Smooth muscle cell (in vitro differentiated cells): ENCODE measurements at regions not wholly inside any gene's neighbourhood (a gene's known extent, or its start where the extent isn't known, plus 50 kb on each side); places are given as distances from the start of the nearest gene placed in this dataset.

Experiments used
- DNase-seq: peaks from one replicate; lab custom pipeline; 2025; ENCODE audit not compliant: unreplicated experiment; lab: John Stamatoyannopoulos, UW
- H2AFZ ChIP-seq: fragments of 200-600 bp; sonication (generic); 2 replicates; pipeline ENCODE4 v1.6.0; 2016; ENCODE audit warnings: antibody characterized with exemption, low read depth, mild to moderate bottlenecking
- H3F3A ChIP-seq: fragments of 200-600 bp; sonication (generic); 2 replicates; pipeline ENCODE4 v1.6.0; 2017; ENCODE audit warnings: antibody characterized with exemption, low read depth
- H3K27ac ChIP-seq: fragments of 200-600 bp; sonication (generic); 2 replicates; pipeline ENCODE4 v1.5.1; 2016; ENCODE audit warnings: low read depth, mild to moderate bottlenecking
- H3K27me3 ChIP-seq: fragments of 200-600 bp; sonication (generic); 2 replicates; pipeline ENCODE4 v1.6.1; 2016; ENCODE audit warnings: low read depth, mild to moderate bottlenecking
- H3K36me3 ChIP-seq: fragments of 200-600 bp; sonication (generic); 2 replicates; pipeline ENCODE4 v1.5.1; 2016; ENCODE audit warnings: low read depth
- H3K4me1 ChIP-seq: fragments of 200-600 bp; sonication (generic); 2 replicates; pipeline ENCODE4 v1.5.1; 2016; ENCODE audit warnings: low read depth
- H3K4me2 ChIP-seq: fragments of 200-600 bp; sonication (generic); 2 replicates; pipeline ENCODE4 v1.6.0; 2016; ENCODE audit warnings: mild to moderate bottlenecking
- H3K4me3 ChIP-seq: fragments of 200-600 bp; sonication (generic); 2 replicates; pipeline ENCODE4 v1.5.1; 2016; ENCODE audit warnings: mild to moderate bottlenecking
- H3K79me2 ChIP-seq: fragments of 200-600 bp; sonication (generic); 2 replicates; pipeline ENCODE4 v1.6.0; 2016; ENCODE audit warnings: low read depth, mild to moderate bottlenecking
- H3K9ac ChIP-seq: fragments of 200-600 bp; sonication (generic); 2 replicates; pipeline ENCODE4 v1.6.0; 2016; ENCODE audit warnings: low read depth
- H3K9me3 ChIP-seq: fragments of 200-600 bp; sonication (generic); replicated peaks from 2 replicates; pipeline ENCODE4 v1.5.1; 2016; ENCODE audit warnings: low read depth
- H4K20me1 ChIP-seq: fragments of 200-600 bp; sonication (generic); 2 replicates; pipeline ENCODE4 v1.6.0; 2016; ENCODE audit warnings: low read depth
- CTCF ChIP-seq: fragments of 200-600 bp; sonication (generic); IDR thresholded peaks from 2 replicates; pipeline ENCODE4 v1.5.1; 2017; ENCODE audit warnings: borderline replicate concordance, mild to moderate bottlenecking, antibody characterized with exemption; ENCODE audit not compliant: insufficient read depth, poor library complexity, severe bottlenecking
- WGBS: methylation state at CpG from one replicate; pipeline ENCODE4 v1.1.7; 2016; ENCODE audit warnings: low lambda C conversion rate; 5-methylcytosine and 5-hydroxymethylcytosine counted together

- H3K36me3 ChIP-seq, result no peaks in the 10 kb centered on the region
These were observed 488.4 kb upstream of the TECRL start for GRCh38 chr4:64897683-64898082.

GRCh38 chr4:64895031-64895430, 485.8 kb upstream of the TECRL start:
- no peaks in the 10 kb centered on the region for H3K36me3 ChIP-seq
- H3K79me2 ChIP-seq, result no peaks in the 10 kb centered on the region
- DNase-seq, result no peak
- H3F3A ChIP-seq, result no peaks in the 10 kb centered on the region
- no peaks in the 10 kb centered on the region for H3K9me3 ChIP-seq
- no peak for TF ChIP-seq CTCF
- peaks cover 3% of the 10 kb centered on the region for H3K4me1 ChIP-seq
- H3K9ac ChIP-seq, result no peak overlapping the region
- H4K20me1 ChIP-seq, result no peaks in the 10 kb centered on the region
- no peaks in the 10 kb centered on the region for H3K27me3 ChIP-seq
- H3K4me3 ChIP-seq, result no peak overlapping the region
- H3K27ac ChIP-seq, result no peak overlapping the region
- no peak overlapping the region for H2AFZ ChIP-seq
- no peak overlapping the region for H3K4me2 ChIP-seq

More at GRCh38 chr4:64897683-64898082, 488.4 kb upstream of the TECRL start:
- DNase-seq, result no peak
- 90% methylated on average over 4 of the region's 4 CpGs for WGBS
- Histone ChIP-seq H3K9ac (no peak overlapping the region), H4K20me1 (no peaks in the 10 kb centered on the region), H2AFZ (no peak overlapping the region), H3K27me3 (no peaks in the 10 kb centered on the region), H3K4me1 (peaks cover 3% of the 10 kb centered on the region), H3F3A (no peaks in the 10 kb centered on the region), H3K4me2 (no peak overlapping the region), H3K9me3 (no peaks in the 10 kb centered on the region), H3K79me2 (no peaks in the 10 kb centered on the region), H3K4me3 (no peak overlapping the region), H3K27ac (no peak overlapping the region)
- TF ChIP-seq CTCF, result no peak

- H2AFZ ChIP-seq, result no peak overlapping the region
- no peaks in the 10 kb centered on the region for H3K79me2 ChIP-seq
- no peak overlapping the region for H3K9ac ChIP-seq
- no peaks in the 10 kb centered on the region for H3F3A ChIP-seq
- H3K4me1 ChIP-seq, result peaks cover 3% of the 10 kb centered on the region
- no peaks in the 10 kb centered on the region for H4K20me1 ChIP-seq
- 94% methylated on average over 5 of the region's 5 CpGs for WGBS
- H3K27ac ChIP-seq, result no peak overlapping the region
- H3K4me2 ChIP-seq, result no peak overlapping the region
- H3K4me3 ChIP-seq, result no peak overlapping the region
- H3K36me3 ChIP-seq, result no peaks in the 10 kb centered on the region
- TF ChIP-seq CTCF, result no peak
- H3K27me3 ChIP-seq, result no peaks in the 10 kb centered on the region
- no peak for DNase-seq
- no peaks in the 10 kb centered on the region for H3K9me3 ChIP-seq
These were observed 484.0 kb upstream of the TECRL start for GRCh38 chr4:64893205-64893604.

- Histone ChIP-seq H3K9me3 (no peaks in the 10 kb centered on the region), H3K4me1 (no peaks in the 10 kb centered on the region), H3K79me2 (no peaks in the 10 kb centered on the region), H3K9ac (no peak overlapping the region), H3K27ac (no peak overlapping the region), H4K20me1 (no peaks in the 10 kb centered on the region), H3K27me3 (no peaks in the 10 kb centered on the region), H3F3A (no peaks in the 10 kb centered on the region), H3K4me2 (no peak overlapping the region), H3K36me3 (no peaks in the 10 kb centered on the region), H3K4me3 (no peak overlapping the region), H2AFZ (no peak overlapping the region)
- DNase-seq, result no peak
- TF ChIP-seq CTCF, result no peak
- 77% methylated on average over 5 of the region's 5 CpGs for WGBS
These were observed 480.8 kb upstream of the TECRL start for GRCh38 chr4:64889906-64890610.
